Heart left ventricle (tissue), 13 donors: ENCODE measurements at regions not wholly inside any gene's neighbourhood (a gene's known extent, or its start where the extent isn't known, plus 50 kb on each side); places are given as distances from the start of the nearest gene placed in this dataset.

Source experiments
- CTCF ChIP-seq, 12 donors: fragments of 200-600 bp; sonication (generic) in 4 of 12; IDR thresholded peaks; one replicate each; pipeline versions ENCODE4 v1.5.0 to v1.8.0; 2018 to 2022; ENCODE audit warnings: antibody characterized with exemption in 12 of 12, mild to moderate bottlenecking in 5 of 12
- POLR2A ChIP-seq, 2 donors: fragments of 450-650 bp; IDR thresholded peaks; one replicate each; pipeline ENCODE4 v1.6.1; 2017; ENCODE audit warnings: antibody characterized with exemption in 2 of 2, mild to moderate bottlenecking in 2 of 2, moderate library complexity in 2 of 2
- donor health status: ischemic (EF 13 %, LVEDD 7.1; RV severe dilation, severe dysfunction).
- donor health status: DM: no; HTN: yes; CAD: no.
- donor health status: DM: no; HTN: no; CAD: no.
- donor health status: ischemic (EF 25% LVEDD 6.9; RV normal size, moderate dysfunction).
- donor health status: ischemic (EF 25% LVEDD 5.7; RV mildly dilated, moderate dysfunction).
- donor health status: ischemic (EF 35%, LVEDD 5.7; RV mildly dilated, moderate dysfunction).
- donor health status: nonischemic (EF 11% LVEDD 7.7; RV severe dilation, severe dysfunction).
- donor health status: DM: yes; HTN: yes; CAD: no.
- donor health status: PGD.
- donor health status: ischemic (EF 29% LVEDD 5.4; RV normal size, mild dysfunction).
- donor health status: nonischemic (EF 23%, LVEDD 6.1; RV moderate dilation, normal function).

GRCh38 chr10:10946801-10947200 is 70.9 kb upstream of the CELF2 start:
- TF ChIP-seq CTCF (IDR thresholded peaks at IDR 0.05) (no peak), POLR2A (IDR thresholded peaks at IDR 0.05) (no peak)
